ENCODE measurements at regions not wholly inside any gene's neighbourhood (a gene's known extent, or its start where the extent isn't known, plus 50 kb on each side); places are given as distances from the start of the nearest gene placed in this dataset.

DNA sequence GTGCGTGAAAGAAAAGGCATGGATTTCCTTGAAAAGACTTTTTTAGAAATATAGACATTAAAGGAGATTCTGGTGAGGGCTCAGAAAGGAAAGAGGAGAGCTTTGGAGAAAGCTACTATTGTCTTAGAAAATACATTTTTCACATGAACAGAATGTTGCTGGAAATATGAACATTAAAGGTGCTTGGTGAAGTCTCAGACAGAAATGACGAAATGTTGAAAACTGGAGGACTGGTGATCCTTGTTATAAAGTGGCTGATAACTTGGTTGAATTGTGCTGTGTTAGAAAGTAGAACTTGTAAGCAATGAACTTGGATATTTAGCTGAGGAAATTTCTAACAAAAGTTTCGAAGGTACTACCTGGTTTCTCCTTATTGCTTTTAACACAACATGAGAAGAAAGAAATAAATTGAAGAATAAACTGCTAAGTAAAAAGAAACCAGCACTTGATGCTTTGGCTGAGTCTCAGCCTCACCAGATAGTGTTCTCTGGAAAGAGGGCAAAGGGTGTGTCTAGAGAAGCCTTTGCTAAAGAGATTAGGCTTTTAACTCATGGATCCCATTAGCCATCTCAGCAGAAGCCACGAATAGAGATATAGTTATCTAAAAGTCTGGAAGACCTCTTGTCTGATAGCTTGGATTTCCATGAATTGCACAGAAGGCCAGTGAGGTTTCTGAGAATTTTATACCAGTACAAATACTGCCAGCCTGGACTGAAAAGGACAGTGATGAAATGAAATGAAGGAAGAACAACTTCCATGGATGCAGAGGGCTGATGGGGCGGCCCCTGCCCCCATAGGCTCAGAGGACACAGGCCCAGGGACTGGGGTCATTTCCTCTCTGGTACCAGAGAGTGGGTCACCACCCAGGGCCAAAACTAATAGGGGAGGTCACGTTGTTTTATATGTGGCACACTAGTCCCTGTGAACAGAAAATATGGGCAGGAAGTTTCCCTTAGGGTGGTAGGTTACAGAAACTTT lies 91.5 kb downstream of the RPL22L1 start:
- no peaks in the 10 kb centered on the region for H3K27me3 ChIP-seq (ENCODE audit: insufficient read depth, low read length, poor library complexity, severe bottlenecking)
- no peak overlapping the region for H3K4me2 ChIP-seq (ENCODE audit: low read depth, low read length, poor library complexity, severe bottlenecking)
- no peaks in the 10 kb centered on the region for H3K9me2 ChIP-seq (replicated peaks; ENCODE audit: low read depth, low read length)
- TF ChIP-seq, protein P1, sequence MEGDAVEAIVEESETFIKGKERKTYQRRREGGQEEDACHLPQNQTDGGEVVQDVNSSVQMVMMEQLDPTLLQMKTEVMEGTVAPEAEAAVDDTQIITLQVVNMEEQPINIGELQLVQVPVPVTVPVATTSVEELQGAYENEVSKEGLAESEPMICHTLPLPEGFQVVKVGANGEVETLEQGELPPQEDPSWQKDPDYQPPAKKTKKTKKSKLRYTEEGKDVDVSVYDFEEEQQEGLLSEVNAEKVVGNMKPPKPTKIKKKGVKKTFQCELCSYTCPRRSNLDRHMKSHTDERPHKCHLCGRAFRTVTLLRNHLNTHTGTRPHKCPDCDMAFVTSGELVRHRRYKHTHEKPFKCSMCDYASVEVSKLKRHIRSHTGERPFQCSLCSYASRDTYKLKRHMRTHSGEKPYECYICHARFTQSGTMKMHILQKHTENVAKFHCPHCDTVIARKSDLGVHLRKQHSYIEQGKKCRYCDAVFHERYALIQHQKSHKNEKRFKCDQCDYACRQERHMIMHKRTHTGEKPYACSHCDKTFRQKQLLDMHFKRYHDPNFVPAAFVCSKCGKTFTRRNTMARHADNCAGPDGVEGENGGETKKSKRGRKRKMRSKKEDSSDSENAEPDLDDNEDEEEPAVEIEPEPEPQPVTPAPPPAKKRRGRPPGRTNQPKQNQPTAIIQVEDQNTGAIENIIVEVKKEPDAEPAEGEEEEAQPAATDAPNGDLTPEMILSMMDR (conservative IDR thresholded peaks at IDR 0.05; ENCODE audit: low read length) = no peak
- no peak for TF ChIP-seq EZH2phosphoT487 (IDR thresholded peaks at IDR 0.05; ENCODE audit: borderline replicate concordance)
- H3K9me3 ChIP-seq (ENCODE audit: insufficient read depth, low read depth, low read length) = peaks cover 5% of the 10 kb centered on the region; the same call in 1 of the 2 replicates
- no peaks in the 10 kb centered on the region for H3K36me3 ChIP-seq (ENCODE audit: insufficient read depth, low read length)
- no peaks in the 10 kb centered on the region for H3K79me2 ChIP-seq (ENCODE audit: insufficient read depth, low read length)
- H3F3A ChIP-seq (ENCODE audit: low read depth) = no peaks in the 10 kb centered on the region
- no peak overlapping the region for H3K4me3 ChIP-seq (ENCODE audit: low read length, poor library complexity, severe bottlenecking)
- no peaks in the 10 kb centered on the region for H3K4me1 ChIP-seq (ENCODE audit: insufficient read depth, low read length, poor library complexity, severe bottlenecking)
- H3K9ac ChIP-seq (ENCODE audit: low read depth, low read length, poor library complexity, severe bottlenecking) = no peak overlapping the region
- H2AFZ ChIP-seq (ENCODE audit: low read length) = no peak overlapping the region
- H4K20me1 ChIP-seq (ENCODE audit: insufficient read depth, low read length, poor library complexity, severe bottlenecking) = no peaks in the 10 kb centered on the region

DNA sequence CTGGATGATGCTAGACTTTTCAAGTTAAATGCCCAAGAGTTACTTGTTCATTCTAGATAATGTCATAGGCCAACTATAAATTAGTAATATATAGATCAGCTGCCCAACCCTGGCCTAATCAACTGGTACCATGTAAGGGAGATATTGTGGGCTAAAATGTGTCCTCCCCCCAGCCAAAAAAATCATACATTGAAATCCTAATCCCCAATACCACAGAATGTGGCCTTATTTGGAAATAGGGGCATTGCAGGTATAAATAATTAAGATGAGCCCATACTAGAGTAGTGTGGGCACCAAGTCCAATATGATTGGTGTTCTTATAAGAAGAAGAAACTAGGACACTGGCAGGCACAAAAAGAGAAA lies 92.5 kb downstream of the RPL22L1 start:
- no peaks in the 10 kb centered on the region for H4K20me1 ChIP-seq (ENCODE audit: insufficient read depth, low read length, poor library complexity, severe bottlenecking)
- H3K4me2 ChIP-seq (ENCODE audit: low read depth, low read length, poor library complexity, severe bottlenecking) = no peak overlapping the region
- H3K4me1 ChIP-seq (ENCODE audit: insufficient read depth, low read length, poor library complexity, severe bottlenecking) = peaks cover 4% of the 10 kb centered on the region
- H3K9me3 ChIP-seq (ENCODE audit: insufficient read depth, low read depth, low read length) = peaks cover 5% of the 10 kb centered on the region; the same call in 1 of the 2 replicates
- H3K79me2 ChIP-seq (ENCODE audit: insufficient read depth, low read length) = no peaks in the 10 kb centered on the region
- no peaks in the 10 kb centered on the region for H3K36me3 ChIP-seq (ENCODE audit: insufficient read depth, low read length)
- H3K4me3 ChIP-seq (ENCODE audit: low read length, poor library complexity, severe bottlenecking) = no peak overlapping the region
- no peak overlapping the region for H3K9ac ChIP-seq (ENCODE audit: low read depth, low read length, poor library complexity, severe bottlenecking)
- H3F3A ChIP-seq (ENCODE audit: low read depth) = no peaks in the 10 kb centered on the region
- no peaks in the 10 kb centered on the region for H3K27me3 ChIP-seq (ENCODE audit: insufficient read depth, low read length, poor library complexity, severe bottlenecking)
- TF ChIP-seq EZH2phosphoT487 (IDR thresholded peaks at IDR 0.05; ENCODE audit: borderline replicate concordance) = no peak
- TF ChIP-seq, protein P1 (conservative IDR thresholded peaks at IDR 0.05; ENCODE audit: low read length) = no peak
- H2AFZ ChIP-seq (ENCODE audit: low read length) = no peak overlapping the region
- no peaks in the 10 kb centered on the region for H3K9me2 ChIP-seq (replicated peaks; ENCODE audit: low read depth, low read length)

DNA sequence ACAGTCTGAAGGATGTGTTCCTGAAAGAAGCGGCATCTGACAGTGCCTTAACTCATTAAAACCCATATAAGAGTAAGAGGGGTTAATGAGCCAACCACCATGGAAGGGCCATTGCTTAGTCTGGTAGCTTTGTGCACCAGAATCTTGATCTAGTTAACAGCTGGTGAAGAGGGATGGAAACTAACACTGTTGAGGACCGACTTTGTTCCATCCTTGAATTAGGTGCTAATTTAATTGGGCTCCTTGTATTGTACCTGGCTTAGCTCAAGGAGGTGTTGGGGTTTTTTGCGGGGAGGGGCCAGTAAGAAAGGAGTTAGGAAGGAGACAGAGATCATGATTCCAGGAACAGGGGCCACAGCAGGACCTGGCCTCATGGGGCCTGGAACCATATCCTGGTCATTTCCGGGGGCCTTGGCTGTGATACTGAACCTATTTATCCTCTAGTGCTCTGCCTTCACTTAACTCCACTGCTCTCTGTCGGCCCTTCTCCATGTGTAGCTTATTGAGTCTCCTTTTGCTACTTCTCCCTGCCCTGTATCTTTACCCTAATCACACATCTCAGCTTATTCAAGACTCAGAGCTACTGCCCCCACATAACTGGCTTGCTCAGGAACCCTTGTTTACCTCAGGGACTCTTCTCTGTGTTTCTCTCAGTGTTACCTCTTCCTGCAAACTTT lies 93.0 kb downstream of the RPL22L1 start:
- H3K9me3 ChIP-seq (ENCODE audit: insufficient read depth, low read depth, low read length) = peaks cover 5% of the 10 kb centered on the region; the same call in 1 of the 2 replicates
- no peak overlapping the region for H3K4me2 ChIP-seq (ENCODE audit: low read depth, low read length, poor library complexity, severe bottlenecking)
- H3K9me2 ChIP-seq (replicated peaks; ENCODE audit: low read depth, low read length) = no peaks in the 10 kb centered on the region
- H2AFZ ChIP-seq (ENCODE audit: low read length) = no peak overlapping the region
- H4K20me1 ChIP-seq (ENCODE audit: insufficient read depth, low read length, poor library complexity, severe bottlenecking) = no peaks in the 10 kb centered on the region
- no peak overlapping the region for H3K4me3 ChIP-seq (ENCODE audit: low read length, poor library complexity, severe bottlenecking)
- H3K36me3 ChIP-seq (ENCODE audit: insufficient read depth, low read length) = no peaks in the 10 kb centered on the region
- no peaks in the 10 kb centered on the region for H3K27me3 ChIP-seq (ENCODE audit: insufficient read depth, low read length, poor library complexity, severe bottlenecking)
- no peak overlapping the region for H3K9ac ChIP-seq (ENCODE audit: low read depth, low read length, poor library complexity, severe bottlenecking)
- H3K79me2 ChIP-seq (ENCODE audit: insufficient read depth, low read length) = no peaks in the 10 kb centered on the region
- H3F3A ChIP-seq (ENCODE audit: low read depth) = no peaks in the 10 kb centered on the region
- peaks cover 4% of the 10 kb centered on the region for H3K4me1 ChIP-seq (ENCODE audit: insufficient read depth, low read length, poor library complexity, severe bottlenecking)
- no peak for TF ChIP-seq EZH2phosphoT487 (IDR thresholded peaks at IDR 0.05; ENCODE audit: borderline replicate concordance)
- TF ChIP-seq, protein P1 (conservative IDR thresholded peaks at IDR 0.05; ENCODE audit: low read length) = no peak
